ENCODE measurements at regions not wholly inside any gene's neighbourhood (a gene's known extent, or its start where the extent isn't known, plus 50 kb on each side); places are given as distances from the start of the nearest gene placed in this dataset.

- no peak for TF ChIP-seq NANOG (IDR thresholded peaks at IDR 0.05; ENCODE audit: insufficient read depth, low read depth, low read length, poor library complexity, severe bottlenecking)
Observed at GRCh38 chr3:150260398-150260710, 147.7 kb upstream of the TSC22D2 start (continued).
